Chondrocyte (in vitro differentiated cells): ENCODE measurements at regions not wholly inside any gene's neighbourhood (a gene's known extent, or its start where the extent isn't known, plus 50 kb on each side); places are given as distances from the start of the nearest gene placed in this dataset.
A peak's percentile ranks its signal among the peaks of the same experiment; 100 is the strongest.
"Not testable (repeated sequence)": the region's sequence is repeated elsewhere in the genome, so short reads cannot be mapped to it uniquely, and the experiment has no call there.

Experiments used
- DNase-seq: peaks from one replicate; pipeline ENCODE4 v3.0.0; 2021; ENCODE audit warnings: mixed read lengths, low spot score
- H3K27ac Mint-ChIP-seq: one replicate; pipeline ENCODE4 v1.8.0; 2021; ENCODE audit warnings: mild to moderate bottlenecking, moderate library complexity, mixed read lengths; ENCODE audit not compliant: unreplicated experiment
- H3K27me3 Mint-ChIP-seq: 2 replicates; pipeline ENCODE4 v1.8.0; 2021; ENCODE audit warnings: low read depth, mixed read lengths
- H3K36me3 Mint-ChIP-seq: 2 replicates; pipeline ENCODE4 v1.8.0; 2021; ENCODE audit warnings: low read depth, mixed read lengths
- H3K4me1 Mint-ChIP-seq: 2 replicates; pipeline ENCODE4 v1.8.0; 2021; ENCODE audit warnings: low read depth, mild to moderate bottlenecking, mixed read lengths
- H3K4me3 Mint-ChIP-seq: one replicate; pipeline ENCODE4 v1.8.0; 2021; ENCODE audit warnings: mild to moderate bottlenecking, moderate library complexity, mixed read lengths; ENCODE audit not compliant: unreplicated experiment
- H3K9me3 Mint-ChIP-seq: 2 replicates; pipeline ENCODE4 v1.8.0; 2021; ENCODE audit warnings: low read depth, mixed read lengths
- CTCF ChIP-seq: fragments of 200-600 bp; sonication (generic); IDR thresholded peaks from 2 replicates; pipeline ENCODE4 v1.5.0; 2021; ENCODE audit warnings: antibody characterized with exemption, mild to moderate bottlenecking, moderate library complexity

GRCh38 chr11:103733889-103734288, 302.6 kb upstream of the DDI1 start:
- no peak for DNase-seq
- Mint-ChIP-seq H3K27me3 (peaks cover 2% of the 10 kb centered on the region), H3K36me3 (no peaks in the 10 kb centered on the region), H3K4me3 (no peak overlapping the region), H3K27ac (no peak overlapping the region), H3K4me1 (peaks cover 9% of the 10 kb centered on the region), H3K9me3 (no peaks in the 10 kb centered on the region)
- no peak for TF ChIP-seq CTCF

GRCh38 chr11:103735497-103736032, 300.9 kb upstream of the DDI1 start:
- Mint-ChIP-seq H3K36me3 (no peaks in the 10 kb centered on the region), H3K4me1 (peaks cover 12% of the 10 kb centered on the region), H3K27me3 (peaks cover 2% of the 10 kb centered on the region), H3K27ac (no peak overlapping the region), H3K9me3 (no peaks in the 10 kb centered on the region), H3K4me3 (no peak overlapping the region)
- no peak for DNase-seq
- no peak for TF ChIP-seq CTCF

GRCh38 chr11:103736315-103737036, 300.0 kb upstream of the DDI1 start:
- H3K27ac Mint-ChIP-seq = no peak overlapping the region
- H3K4me1 Mint-ChIP-seq = peaks cover 12% of the 10 kb centered on the region
- no peaks in the 10 kb centered on the region for H3K9me3 Mint-ChIP-seq
- H3K4me3 Mint-ChIP-seq = no peak overlapping the region
- H3K36me3 Mint-ChIP-seq = no peaks in the 10 kb centered on the region
- no peak for DNase-seq
- no peak for TF ChIP-seq CTCF
- H3K27me3 Mint-ChIP-seq = peaks cover 2% of the 10 kb centered on the region

GRCh38 chr11:103737037-103737622, 299.3 kb upstream of the DDI1 start:
- no peak for TF ChIP-seq CTCF

GRCh38 chr11:103737747-103738146, 298.7 kb upstream of the DDI1 start:
- Mint-ChIP-seq H3K27me3 (peaks cover 2% of the 10 kb centered on the region), H3K36me3 (peaks cover 2% of the 10 kb centered on the region), H3K4me3 (no peak overlapping the region), H3K9me3 (peaks cover 3% of the 10 kb centered on the region), H3K4me1 (peaks cover 12% of the 10 kb centered on the region), H3K27ac (no peak overlapping the region)
- TF ChIP-seq CTCF = no peak
- DNase-seq = no peak

More at GRCh38 chr11:103737037-103737622, 299.3 kb upstream of the DDI1 start:
- Mint-ChIP-seq H3K27ac (no peak overlapping the region), H3K4me3 (no peak overlapping the region), H3K27me3 (peaks cover 2% of the 10 kb centered on the region), H3K36me3 (peaks cover 2% of the 10 kb centered on the region), H3K9me3 (peaks cover 2% of the 10 kb centered on the region), H3K4me1 (peaks cover 12% of the 10 kb centered on the region)
- no peak for DNase-seq

GRCh38 chr11:103739074-103739796, 297.2 kb upstream of the DDI1 start:
- H3K4me3 Mint-ChIP-seq = peak overlapping the region; percentile 50
- H3K27me3 Mint-ChIP-seq, H3K36me3 Mint-ChIP-seq, DNase-seq, H3K9me3 Mint-ChIP-seq, H3K27ac Mint-ChIP-seq: not testable (repeated sequence)
- H3K4me1 Mint-ChIP-seq = peaks cover 12% of the 10 kb centered on the region
